SK-N-SH (cell line): ENCODE measurements at regions not wholly inside any gene's neighbourhood (a gene's known extent, or its start where the extent isn't known, plus 50 kb on each side); places are given as distances from the start of the nearest gene placed in this dataset.

Source experiments
- CTCF ChIA-PET: fragments of 300-600, 350-600 bp; formaldehyde crosslinking; extraction: SDS; loops from one replicate; lab custom pipeline; 2021; lab: Yijun Ruan, JAX
- POLR2A ChIA-PET: fragments of 350-600 bp; sonication (Branson Sonifier 250); formaldehyde crosslinking; extraction: SDS; loops from one replicate; lab custom pipeline; 2020; ENCODE audit warnings: antibody characterized with exemption, inconsistent platforms; lab: Yijun Ruan, JAX
- DNase-seq: peaks from one replicate; pipeline ENCODE4 v3.0.0; 2012
- H2AFZ ChIP-seq: fragments of 200-600 bp; sonication (generic); 2 replicates; pipeline ENCODE4 v1.8.1; 2016; ENCODE audit warnings: antibody characterized with exemption, mild to moderate bottlenecking, low read depth
- H3F3A ChIP-seq: fragments of 200-600 bp; sonication (generic); replicated peaks from 2 replicates; pipeline ENCODE3; 2016; ENCODE audit warnings: antibody characterized with exemption, mild to moderate bottlenecking; ENCODE audit not compliant: insufficient read depth
- H3K27ac ChIP-seq, 2 experiments: fragments of 200-500 bp in 1 of 2; fragments of 200-600 bp in 1 of 2; sonication (Bioruptor generic) in 1 of 2; sonication (generic), shearing (Covaris generic) in 1 of 2; 2 replicates each; pipeline versions ENCODE4 v1.5.1 to v1.6.1; 2014 to 2016; ENCODE audit warnings: low read depth in 2 of 2, inconsistent platforms in 1 of 2, low read length in 1 of 2, mild to moderate bottlenecking in 1 of 2, mixed read lengths in 1 of 2
- H3K27me3 ChIP-seq: fragments of 200-600 bp; sonication (generic), shearing (Covaris generic); 2 replicates; pipeline ENCODE4 v1.6.1; 2016; ENCODE audit warnings: mixed run types; ENCODE audit not compliant: insufficient read depth
- H3K36me3 ChIP-seq, 2 experiments: fragments of 200-500 bp in 1 of 2; fragments of 200-600 bp in 1 of 2; sonication (Bioruptor generic) in 1 of 2; sonication (generic) in 1 of 2; replicated peaks in 1 of 2; 2 replicates each; pipeline versions ENCODE3 to v1.5.1; 2014 to 2016; ENCODE audit warnings: low read length in 1 of 2, mild to moderate bottlenecking in 1 of 2; ENCODE audit not compliant: insufficient read depth in 2 of 2, control insufficient read depth in 1 of 2
- H3K4me1 ChIP-seq, 2 experiments: fragments of 200-500 bp in 1 of 2; fragments of 200-600 bp in 1 of 2; sonication (Bioruptor generic) in 1 of 2; sonication (generic), shearing (Covaris generic) in 1 of 2; 2 replicates each; pipeline versions ENCODE4 v1.5.1 to v1.6.1; 2014 to 2016; ENCODE audit warnings: low read depth in 1 of 2, low read length in 1 of 2, mixed run types in 1 of 2; ENCODE audit not compliant: insufficient read depth in 2 of 2, control insufficient read depth in 1 of 2
- H3K4me2 ChIP-seq: fragments of 200-600 bp; sonication (generic), shearing (Covaris generic); 2 replicates; pipeline ENCODE4 v1.6.1; 2017; ENCODE audit warnings: mixed run types
- H3K4me3 ChIP-seq, 2 experiments: fragments of 200-500 bp in 1 of 2; fragments of 200-600 bp in 1 of 2; sonication (Bioruptor generic) in 1 of 2; sonication (generic), shearing (Covaris generic) in 1 of 2; 2 replicates each; pipeline versions ENCODE4 v1.5.1 to v1.8.1; 2014 to 2016; ENCODE audit warnings: low read depth in 2 of 2, inconsistent platforms in 1 of 2, low read length in 1 of 2, mild to moderate bottlenecking in 1 of 2, mixed read lengths in 1 of 2, moderate library complexity in 1 of 2
- H3K79me2 ChIP-seq: fragments of 200-600 bp; sonication (generic); 2 replicates; pipeline ENCODE4 v1.8.1; 2017; ENCODE audit warnings: mild to moderate bottlenecking; ENCODE audit not compliant: insufficient read depth
- H3K9ac ChIP-seq: fragments of 200-600 bp; sonication (generic); 2 replicates; pipeline ENCODE4 v1.6.1; 2017; ENCODE audit warnings: mixed run types
- H3K9me2 ChIP-seq: fragments of 200-600 bp; sonication (generic); 2 replicates; pipeline ENCODE4 v1.6.1; 2017; ENCODE audit warnings: mixed run types
- H3K9me3 ChIP-seq: fragments of 200-600 bp; sonication (generic); 2 replicates; pipeline ENCODE4 v1.6.1; 2017; ENCODE audit warnings: mixed run types, mild to moderate bottlenecking, moderate library complexity
- H4K20me1 ChIP-seq: fragments of 200-600 bp; sonication (generic); 2 replicates; pipeline ENCODE4 v1.6.1; 2017; ENCODE audit warnings: mild to moderate bottlenecking, mixed run types; ENCODE audit not compliant: insufficient read depth
- FOXM1 ChIP-seq: IDR thresholded peaks from 2 replicates; pipeline ENCODE4 v1.4.0; 2012; ENCODE audit warnings: low read depth, mild to moderate bottlenecking
- NFIC ChIP-seq: IDR thresholded peaks from 2 replicates; pipeline ENCODE4 v1.4.0; 2012; ENCODE audit warnings: borderline replicate concordance
- RAD21 ChIP-seq: IDR thresholded peaks from 2 replicates; pipeline ENCODE4 v1.6.1; 2012; ENCODE audit warnings: mild to moderate bottlenecking, low read length
- SIN3A ChIP-seq: IDR thresholded peaks from 2 replicates; pipeline ENCODE4 v1.6.1; 2012; ENCODE audit warnings: low read depth, mild to moderate bottlenecking, low read length, moderate library complexity, borderline replicate concordance
- SMC3 ChIP-seq: IDR thresholded peaks from 2 replicates; pipeline ENCODE4 v1.6.1; 2012; ENCODE audit warnings: low read depth, low read length, improper control_type of control experiment
- WGBS: methylation state at CpG from one replicate; pipeline ENCODE4 v1.1.6; 2017; ENCODE audit warnings: low lambda C conversion rate; 5-methylcytosine and 5-hydroxymethylcytosine counted together
- TF ChIP-seq, protein P1 (sequence below): fragments of 200-600 bp; sonication (generic); IDR thresholded peaks from 2 replicates; pipeline ENCODE4 v1.6.1; 2017; ENCODE audit warnings: antibody characterized with exemption, mild to moderate bottlenecking, moderate library complexity
- TF ChIP-seq, protein P2 (sequence below): IDR thresholded peaks from 2 replicates; pipeline ENCODE4 v1.6.1; 2012; ENCODE audit warnings: mild to moderate bottlenecking, low read depth, low read length, moderate library complexity
- TF ChIP-seq, protein P3 (sequence below): IDR thresholded peaks from 2 replicates; pipeline ENCODE4; 2012
- TF ChIP-seq, protein P4 (sequence below): IDR thresholded peaks from 2 replicates; pipeline ENCODE4 v1.4.0; 2012; ENCODE audit warnings: low read depth, borderline replicate concordance

DNA sequence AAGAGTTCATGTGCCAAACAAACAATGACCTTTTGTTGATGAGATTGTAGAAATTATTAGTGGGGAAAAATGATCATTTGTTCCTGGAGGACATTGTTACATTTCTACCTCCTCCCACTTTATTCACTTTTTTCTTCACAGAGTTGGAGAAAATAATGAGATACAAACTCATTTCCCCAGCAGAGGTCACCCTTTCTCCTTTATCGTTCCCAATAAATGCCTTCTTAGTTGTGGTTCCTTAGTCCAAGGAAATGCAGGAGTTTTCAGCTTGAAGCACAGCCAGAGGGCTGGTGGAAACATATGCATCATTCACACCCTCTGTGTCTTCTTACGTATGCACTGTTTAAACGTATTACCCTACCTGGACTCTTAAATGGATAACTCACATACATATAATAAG, 108.8 kb downstream of the SLC4A3 start:
- peaks cover 4% of the 10 kb centered on the region; the same call in 1 of the 2 replicates for H3K27me3 ChIP-seq
- no peaks in the 10 kb centered on the region for H3K9me3 ChIP-seq
- H3K9me2 ChIP-seq, result no peaks in the 10 kb centered on the region
- no peak overlapping the region for H3K27ac ChIP-seq
- no peaks in the 10 kb centered on the region for H3K79me2 ChIP-seq
- ChIA-PET POLR2A (no interaction called here), CTCF (interaction anchor here (0.6 to 2.2 kb wide), 15 partner anchors 8 to 1837 kb away, joined by 3 to 13 read pairs (median 3); no protein-coding TSS in a partner anchor)
- H2AFZ ChIP-seq, result no peak overlapping the region
- DNase-seq, result peak; percentile 49
- 1% methylated on average over 3 of the region's 3 CpGs for WGBS
- TF ChIP-seq SIN3A, result no peak
- TF ChIP-seq, protein P1, sequence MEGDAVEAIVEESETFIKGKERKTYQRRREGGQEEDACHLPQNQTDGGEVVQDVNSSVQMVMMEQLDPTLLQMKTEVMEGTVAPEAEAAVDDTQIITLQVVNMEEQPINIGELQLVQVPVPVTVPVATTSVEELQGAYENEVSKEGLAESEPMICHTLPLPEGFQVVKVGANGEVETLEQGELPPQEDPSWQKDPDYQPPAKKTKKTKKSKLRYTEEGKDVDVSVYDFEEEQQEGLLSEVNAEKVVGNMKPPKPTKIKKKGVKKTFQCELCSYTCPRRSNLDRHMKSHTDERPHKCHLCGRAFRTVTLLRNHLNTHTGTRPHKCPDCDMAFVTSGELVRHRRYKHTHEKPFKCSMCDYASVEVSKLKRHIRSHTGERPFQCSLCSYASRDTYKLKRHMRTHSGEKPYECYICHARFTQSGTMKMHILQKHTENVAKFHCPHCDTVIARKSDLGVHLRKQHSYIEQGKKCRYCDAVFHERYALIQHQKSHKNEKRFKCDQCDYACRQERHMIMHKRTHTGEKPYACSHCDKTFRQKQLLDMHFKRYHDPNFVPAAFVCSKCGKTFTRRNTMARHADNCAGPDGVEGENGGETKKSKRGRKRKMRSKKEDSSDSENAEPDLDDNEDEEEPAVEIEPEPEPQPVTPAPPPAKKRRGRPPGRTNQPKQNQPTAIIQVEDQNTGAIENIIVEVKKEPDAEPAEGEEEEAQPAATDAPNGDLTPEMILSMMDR, result peak; percentile 69
- peak; percentile 77 for TF ChIP-seq RAD21
- TF ChIP-seq NFIC, result no peak
- TF ChIP-seq, protein P2, sequence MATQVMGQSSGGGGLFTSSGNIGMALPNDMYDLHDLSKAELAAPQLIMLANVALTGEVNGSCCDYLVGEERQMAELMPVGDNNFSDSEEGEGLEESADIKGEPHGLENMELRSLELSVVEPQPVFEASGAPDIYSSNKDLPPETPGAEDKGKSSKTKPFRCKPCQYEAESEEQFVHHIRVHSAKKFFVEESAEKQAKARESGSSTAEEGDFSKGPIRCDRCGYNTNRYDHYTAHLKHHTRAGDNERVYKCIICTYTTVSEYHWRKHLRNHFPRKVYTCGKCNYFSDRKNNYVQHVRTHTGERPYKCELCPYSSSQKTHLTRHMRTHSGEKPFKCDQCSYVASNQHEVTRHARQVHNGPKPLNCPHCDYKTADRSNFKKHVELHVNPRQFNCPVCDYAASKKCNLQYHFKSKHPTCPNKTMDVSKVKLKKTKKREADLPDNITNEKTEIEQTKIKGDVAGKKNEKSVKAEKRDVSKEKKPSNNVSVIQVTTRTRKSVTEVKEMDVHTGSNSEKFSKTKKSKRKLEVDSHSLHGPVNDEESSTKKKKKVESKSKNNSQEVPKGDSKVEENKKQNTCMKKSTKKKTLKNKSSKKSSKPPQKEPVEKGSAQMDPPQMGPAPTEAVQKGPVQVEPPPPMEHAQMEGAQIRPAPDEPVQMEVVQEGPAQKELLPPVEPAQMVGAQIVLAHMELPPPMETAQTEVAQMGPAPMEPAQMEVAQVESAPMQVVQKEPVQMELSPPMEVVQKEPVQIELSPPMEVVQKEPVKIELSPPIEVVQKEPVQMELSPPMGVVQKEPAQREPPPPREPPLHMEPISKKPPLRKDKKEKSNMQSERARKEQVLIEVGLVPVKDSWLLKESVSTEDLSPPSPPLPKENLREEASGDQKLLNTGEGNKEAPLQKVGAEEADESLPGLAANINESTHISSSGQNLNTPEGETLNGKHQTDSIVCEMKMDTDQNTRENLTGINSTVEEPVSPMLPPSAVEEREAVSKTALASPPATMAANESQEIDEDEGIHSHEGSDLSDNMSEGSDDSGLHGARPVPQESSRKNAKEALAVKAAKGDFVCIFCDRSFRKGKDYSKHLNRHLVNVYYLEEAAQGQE, result no peak
- peak; percentile 40 for TF ChIP-seq SMC3
- TF ChIP-seq, all 33 proteins: peak for 3
- Histone ChIP-seq H3K9ac (no peak overlapping the region), H3K4me3 (no peak overlapping the region; a peak in 1 of 4 replicates), H4K20me1 (no peaks in the 10 kb centered on the region), H3K4me2 (no peak overlapping the region), H3F3A (no peaks in the 10 kb centered on the region), H3K36me3 (no peaks in the 10 kb centered on the region), H3K4me1 (no peaks in the 10 kb centered on the region)

DNA sequence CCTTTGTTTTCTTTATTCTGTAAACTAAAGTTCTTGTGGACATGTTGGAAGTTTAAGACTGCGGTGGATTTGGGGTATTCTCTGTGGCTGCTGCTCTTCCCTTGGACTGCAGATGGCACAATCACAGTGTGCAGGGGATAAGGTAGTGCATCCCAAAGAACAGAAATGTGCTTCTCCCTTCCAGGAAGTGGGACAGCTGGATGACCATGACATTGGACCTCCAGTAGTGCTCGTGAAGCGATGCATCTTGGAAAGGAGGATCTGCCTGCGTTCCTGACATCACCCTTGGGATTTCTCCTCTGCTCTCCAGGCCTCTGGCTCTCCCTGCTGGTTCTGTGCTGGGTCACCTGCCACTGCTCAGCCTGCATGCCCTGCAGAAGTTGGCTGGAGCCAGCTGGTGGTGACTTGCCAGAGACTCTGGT, 109.9 kb downstream of the SLC4A3 start:
- WGBS, result 43% methylated on average over 4 of the region's 4 CpGs
- DNase-seq, result no peak
- H3K4me2 ChIP-seq, result no peak overlapping the region
- no peak overlapping the region for H2AFZ ChIP-seq
- H3K4me3 ChIP-seq, result no peak overlapping the region; a peak in 1 of 4 replicates
- CTCF ChIA-PET, result interaction anchor here (0.7 to 2.2 kb wide), 11 partner anchors 7 to 1836 kb away, joined by 3 to 13 read pairs (median 4); no protein-coding TSS in a partner anchor
- H3K36me3 ChIP-seq, result no peaks in the 10 kb centered on the region
- POLR2A ChIA-PET, result no interaction called here
- no peaks in the 10 kb centered on the region for H3F3A ChIP-seq
- H3K9me2 ChIP-seq, result no peaks in the 10 kb centered on the region
- no peaks in the 10 kb centered on the region for H4K20me1 ChIP-seq
- no peaks in the 10 kb centered on the region for H3K9me3 ChIP-seq
- no peak overlapping the region for H3K27ac ChIP-seq
- no peak overlapping the region for H3K9ac ChIP-seq
- no peaks in the 10 kb centered on the region for H3K79me2 ChIP-seq
- peaks cover 13% of the 10 kb centered on the region; the same call in 1 of the 2 replicates for H3K27me3 ChIP-seq
- no peaks in the 10 kb centered on the region for H3K4me1 ChIP-seq
- TF ChIP-seq SMC3, result peak; percentile 42
- TF ChIP-seq FOXM1, result no peak
- TF ChIP-seq, protein P1, result peak; percentile 50
- peak; percentile 40; the same call in 1 of the 2 replicates for TF ChIP-seq RAD21
- TF ChIP-seq, protein P3, sequence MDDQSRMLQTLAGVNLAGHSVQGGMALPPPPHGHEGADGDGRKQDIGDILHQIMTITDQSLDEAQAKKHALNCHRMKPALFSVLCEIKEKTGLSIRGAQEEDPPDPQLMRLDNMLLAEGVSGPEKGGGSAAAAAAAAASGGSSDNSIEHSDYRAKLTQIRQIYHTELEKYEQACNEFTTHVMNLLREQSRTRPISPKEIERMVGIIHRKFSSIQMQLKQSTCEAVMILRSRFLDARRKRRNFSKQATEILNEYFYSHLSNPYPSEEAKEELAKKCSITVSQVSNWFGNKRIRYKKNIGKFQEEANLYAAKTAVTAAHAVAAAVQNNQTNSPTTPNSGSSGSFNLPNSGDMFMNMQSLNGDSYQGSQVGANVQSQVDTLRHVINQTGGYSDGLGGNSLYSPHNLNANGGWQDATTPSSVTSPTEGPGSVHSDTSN, result no peak
- TF ChIP-seq NFIC, result no peak
- TF ChIP-seq, protein P4, sequence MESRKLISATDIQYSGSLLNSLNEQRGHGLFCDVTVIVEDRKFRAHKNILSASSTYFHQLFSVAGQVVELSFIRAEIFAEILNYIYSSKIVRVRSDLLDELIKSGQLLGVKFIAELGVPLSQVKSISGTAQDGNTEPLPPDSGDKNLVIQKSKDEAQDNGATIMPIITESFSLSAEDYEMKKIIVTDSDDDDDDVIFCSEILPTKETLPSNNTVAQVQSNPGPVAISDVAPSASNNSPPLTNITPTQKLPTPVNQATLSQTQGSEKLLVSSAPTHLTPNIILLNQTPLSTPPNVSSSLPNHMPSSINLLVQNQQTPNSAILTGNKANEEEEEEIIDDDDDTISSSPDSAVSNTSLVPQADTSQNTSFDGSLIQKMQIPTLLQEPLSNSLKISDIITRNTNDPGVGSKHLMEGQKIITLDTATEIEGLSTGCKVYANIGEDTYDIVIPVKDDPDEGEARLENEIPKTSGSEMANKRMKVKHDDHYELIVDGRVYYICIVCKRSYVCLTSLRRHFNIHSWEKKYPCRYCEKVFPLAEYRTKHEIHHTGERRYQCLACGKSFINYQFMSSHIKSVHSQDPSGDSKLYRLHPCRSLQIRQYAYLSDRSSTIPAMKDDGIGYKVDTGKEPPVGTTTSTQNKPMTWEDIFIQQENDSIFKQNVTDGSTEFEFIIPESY, result no peak
